ENCODE measurements at regions not wholly inside any gene's neighbourhood (a gene's known extent, or its start where the extent isn't known, plus 50 kb on each side); places are given as distances from the start of the nearest gene placed in this dataset.

DNA sequence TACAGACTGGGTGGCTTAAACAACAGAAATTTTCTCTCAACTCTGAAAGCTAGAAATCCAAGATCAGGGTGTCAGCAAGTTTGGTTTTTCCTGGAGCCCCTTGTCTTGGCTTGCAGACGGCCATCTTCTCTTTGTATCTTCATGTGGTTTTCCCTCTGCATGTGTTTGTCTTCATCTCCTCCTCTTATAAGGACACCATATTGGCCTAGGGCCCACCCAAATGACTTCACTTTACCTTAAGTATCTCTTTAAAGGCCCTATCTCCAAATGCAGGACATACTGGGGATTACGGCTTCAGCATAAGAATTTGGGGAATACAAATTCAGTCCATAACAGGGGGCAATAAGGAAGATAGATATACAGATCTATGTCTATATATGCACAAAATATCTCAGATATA is 187.9 kb downstream of the MTCL1 start:
- CTCF ChIA-PET, result no interaction called here
- Histone ChIP-seq H3K27ac (ENCODE audit: insufficient read depth, low read depth, low read length) (no peak overlapping the region), H3K4me1 (ENCODE audit: control insufficient read depth, extremely low read depth, insufficient read depth, low read length) (peaks cover 21% of the 10 kb centered on the region), H3K9me3 (replicated peaks; ENCODE audit: control insufficient read depth, insufficient read depth, low read length) (no peaks in the 10 kb centered on the region), H3K4me2 (ENCODE audit: insufficient read depth, low read length) (no peak overlapping the region), H3K9ac (replicated peaks; ENCODE audit: extremely low read depth, insufficient read depth, low read length) (no peak overlapping the region), H3K4me3 (replicated peaks in 1 of 3; ENCODE audit: insufficient read depth in 1 of 3, low read depth in 1 of 3, low read length in 3 of 3) (no peak overlapping the region), H4K20me1 (replicated peaks; ENCODE audit: control insufficient read depth, extremely low read depth, insufficient read depth, low read length) (no peaks in the 10 kb centered on the region), H3K79me2 (ENCODE audit: control insufficient read depth, insufficient read depth, low read length) (no peaks in the 10 kb centered on the region), H2AFZ (ENCODE audit: low read depth, low read length) (no peak overlapping the region), H3K9me1 (replicated peaks; ENCODE audit: control insufficient read depth, extremely low read depth, insufficient read depth, low read length) (no peaks in the 10 kb centered on the region), H3K27me3 (ENCODE audit: control insufficient read depth in 2 of 2, insufficient read depth in 2 of 2, low read length in 2 of 2) (no peaks in the 10 kb centered on the region), H3K36me3 (ENCODE audit: control insufficient read depth in 2 of 2, extremely low read depth in 1 of 2, insufficient read depth in 2 of 2, low read length in 2 of 2) (no peaks in the 10 kb centered on the region)
- FAIRE-seq (no peak), DNase-seq (ENCODE audit: low read depth, low spot score) (no peak)
- TF ChIP-seq POLR2A (IDR thresholded peaks at IDR 0.05; ENCODE audit: low read depth, low read length) (no peak), POLR2AphosphoS5 (IDR thresholded peaks at IDR 0.05; ENCODE audit: insufficient read depth, low read depth, low read length) (no peak)
- dilution Hi-C loops (cut with MboI; ENCODE audit: extremely low pct_ligation_motif_present, low sequenced_read_pairs), result no loop called here
- no TSS peak for BruUV-seq (replicated peaks)
- POLR2A ChIA-PET, result no interaction called here
- intact Hi-C loops (cut with micrococcal nuclease), result loop anchor here (5.0 to 10.0 kb wide), 2 partner anchors 186 to 238 kb away; partner anchors contain the start of gene MTCL1

DNA sequence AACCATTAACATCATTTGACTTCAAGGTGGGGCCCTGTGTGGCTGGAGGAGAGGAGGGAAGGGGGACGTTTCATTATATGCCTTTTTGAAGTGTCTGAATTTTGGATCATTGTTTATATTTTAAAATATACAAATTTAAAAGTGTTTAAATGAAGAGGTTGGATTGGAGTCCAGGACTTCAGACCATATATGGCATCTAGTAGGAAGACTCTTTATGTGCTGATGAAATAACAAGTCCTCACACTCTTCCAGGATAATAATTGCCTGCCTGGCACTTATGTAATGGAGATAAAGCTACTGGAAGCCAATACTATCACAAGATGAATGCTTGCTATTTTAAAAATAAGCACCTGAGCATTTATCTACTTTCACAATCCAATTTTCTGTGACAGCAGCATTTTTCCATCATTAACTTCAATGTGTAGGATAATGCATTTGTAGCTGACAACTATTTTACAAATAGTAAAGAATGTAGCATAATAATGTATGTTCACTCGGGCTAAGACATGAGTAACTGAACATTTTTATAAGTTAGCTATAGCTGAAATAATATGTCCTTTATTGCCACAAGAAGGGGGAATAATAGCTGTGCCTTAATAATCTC is 188.4 kb downstream of the MTCL1 start:
- no peak for FAIRE-seq
- Histone ChIP-seq H3K27me3 (ENCODE audit: control insufficient read depth in 2 of 2, insufficient read depth in 2 of 2, low read length in 2 of 2) (no peaks in the 10 kb centered on the region), H3K9me3 (replicated peaks; ENCODE audit: control insufficient read depth, insufficient read depth, low read length) (no peaks in the 10 kb centered on the region), H3K27ac (ENCODE audit: insufficient read depth, low read depth, low read length) (no peak overlapping the region), H3K4me1 (ENCODE audit: control insufficient read depth, extremely low read depth, insufficient read depth, low read length) (peaks cover 21% of the 10 kb centered on the region), H3K9me1 (replicated peaks; ENCODE audit: control insufficient read depth, extremely low read depth, insufficient read depth, low read length) (no peaks in the 10 kb centered on the region), H3K9ac (replicated peaks; ENCODE audit: extremely low read depth, insufficient read depth, low read length) (no peak overlapping the region), H3K4me3 (replicated peaks in 1 of 3; ENCODE audit: insufficient read depth in 1 of 3, low read depth in 1 of 3, low read length in 3 of 3) (no peak overlapping the region), H3K4me2 (ENCODE audit: insufficient read depth, low read length) (no peak overlapping the region), H2AFZ (ENCODE audit: low read depth, low read length) (no peak overlapping the region), H3K79me2 (ENCODE audit: control insufficient read depth, insufficient read depth, low read length) (no peaks in the 10 kb centered on the region), H4K20me1 (replicated peaks; ENCODE audit: control insufficient read depth, extremely low read depth, insufficient read depth, low read length) (no peaks in the 10 kb centered on the region), H3K36me3 (ENCODE audit: control insufficient read depth in 2 of 2, extremely low read depth in 1 of 2, insufficient read depth in 2 of 2, low read length in 2 of 2) (no peaks in the 10 kb centered on the region)
- TF ChIP-seq POLR2A (IDR thresholded peaks at IDR 0.05; ENCODE audit: low read depth, low read length) (no peak), EZH2 (IDR thresholded peaks at IDR 0.05; ENCODE audit: borderline replicate concordance, low read depth, low read length, severe bottlenecking) (no peak), FOS (IDR thresholded peaks at IDR 0.05; ENCODE audit: borderline replicate concordance, insufficient read depth, low read length) (no peak), MYC (IDR thresholded peaks at IDR 0.05; ENCODE audit: low read depth, low read length) (no peak), GATA2 (IDR thresholded peaks at IDR 0.05; ENCODE audit: insufficient read depth, insufficient read length, low read depth, low read length) (no peak), POLR2AphosphoS5 (IDR thresholded peaks at IDR 0.05; ENCODE audit: insufficient read depth, low read depth, low read length) (no peak), JUN (IDR thresholded peaks at IDR 0.05; ENCODE audit: borderline replicate concordance, insufficient read depth, insufficient read length, low read depth) (no peak)
- TF ChIP-seq, protein P1, sequence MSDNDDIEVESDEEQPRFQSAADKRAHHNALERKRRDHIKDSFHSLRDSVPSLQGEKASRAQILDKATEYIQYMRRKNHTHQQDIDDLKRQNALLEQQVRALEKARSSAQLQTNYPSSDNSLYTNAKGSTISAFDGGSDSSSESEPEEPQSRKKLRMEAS (IDR thresholded peaks at IDR 0.05; ENCODE audit: insufficient read depth, insufficient read length), result no peak
- TF ChIP-seq, protein P2, sequence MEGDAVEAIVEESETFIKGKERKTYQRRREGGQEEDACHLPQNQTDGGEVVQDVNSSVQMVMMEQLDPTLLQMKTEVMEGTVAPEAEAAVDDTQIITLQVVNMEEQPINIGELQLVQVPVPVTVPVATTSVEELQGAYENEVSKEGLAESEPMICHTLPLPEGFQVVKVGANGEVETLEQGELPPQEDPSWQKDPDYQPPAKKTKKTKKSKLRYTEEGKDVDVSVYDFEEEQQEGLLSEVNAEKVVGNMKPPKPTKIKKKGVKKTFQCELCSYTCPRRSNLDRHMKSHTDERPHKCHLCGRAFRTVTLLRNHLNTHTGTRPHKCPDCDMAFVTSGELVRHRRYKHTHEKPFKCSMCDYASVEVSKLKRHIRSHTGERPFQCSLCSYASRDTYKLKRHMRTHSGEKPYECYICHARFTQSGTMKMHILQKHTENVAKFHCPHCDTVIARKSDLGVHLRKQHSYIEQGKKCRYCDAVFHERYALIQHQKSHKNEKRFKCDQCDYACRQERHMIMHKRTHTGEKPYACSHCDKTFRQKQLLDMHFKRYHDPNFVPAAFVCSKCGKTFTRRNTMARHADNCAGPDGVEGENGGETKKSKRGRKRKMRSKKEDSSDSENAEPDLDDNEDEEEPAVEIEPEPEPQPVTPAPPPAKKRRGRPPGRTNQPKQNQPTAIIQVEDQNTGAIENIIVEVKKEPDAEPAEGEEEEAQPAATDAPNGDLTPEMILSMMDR (IDR thresholded peaks at IDR 0.05; ENCODE audit: extremely low read depth in 1 of 2, insufficient read depth in 1 of 2, low read depth in 1 of 2, low read length in 2 of 2), result no peak
- CTCF ChIA-PET, result no interaction called here
- POLR2A ChIA-PET, result no interaction called here
- intact Hi-C loops (cut with micrococcal nuclease) (loop anchor here (5.0 to 10.0 kb wide), 2 partner anchors 186 to 239 kb away; partner anchors contain the start of gene MTCL1), dilution Hi-C loops (cut with MboI; ENCODE audit: extremely low pct_ligation_motif_present, low sequenced_read_pairs) (no loop called here)
- no peak for DNase-seq (ENCODE audit: low read depth, low spot score)
- BruUV-seq (replicated peaks), result no TSS peak
